Endothelial cell of umbilical vein (primary cell): ENCODE measurements at regions not wholly inside any gene's neighbourhood (a gene's known extent, or its start where the extent isn't known, plus 50 kb on each side); places are given as distances from the start of the nearest gene placed in this dataset.

Experiments used
- CTCF ChIP-seq, 2 donors: IDR thresholded peaks; 1 replicate in 1 of 2; 2 replicates in 1 of 2; pipeline ENCODE4 v1.5.1; 2011; ENCODE audit warnings: low read length in 2 of 2, mild to moderate bottlenecking in 2 of 2, moderate library complexity in 2 of 2, control low read depth in 1 of 2, inconsistent platforms in 1 of 2, low read depth in 1 of 2; ENCODE audit not compliant: insufficient read depth in 1 of 2; ENCODE audit errors: extremely low read depth in 1 of 2
- EZH2 ChIP-seq: IDR thresholded peaks from 2 replicates; pipeline ENCODE4 v1.6.1; 2012; ENCODE audit warnings: borderline replicate concordance, low read depth, mild to moderate bottlenecking, moderate library complexity, low read length, inconsistent platforms; ENCODE audit not compliant: severe bottlenecking
- FOS ChIP-seq: IDR thresholded peaks from 2 replicates; pipeline ENCODE4 v1.6.1; 2011; ENCODE audit warnings: mild to moderate bottlenecking, low read length, moderate library complexity, borderline replicate concordance; ENCODE audit not compliant: insufficient read depth
- JUN ChIP-seq: IDR thresholded peaks from 2 replicates; pipeline ENCODE4 v1.6.1; 2011; ENCODE audit warnings: borderline replicate concordance, low read depth; ENCODE audit not compliant: insufficient read length, insufficient read depth
- MAX ChIP-seq: IDR thresholded peaks from 2 replicates; pipeline ENCODE4 v1.6.1; 2011; ENCODE audit not compliant: insufficient read depth, insufficient read length
- MYC ChIP-seq: IDR thresholded peaks from one replicate; pipeline ENCODE4 v1.6.1; 2011; ENCODE audit warnings: mild to moderate bottlenecking, low read depth, low read length
- POLR2A ChIP-seq: IDR thresholded peaks from 2 replicates; pipeline ENCODE4 v1.6.1; 2012; ENCODE audit warnings: low read depth, mild to moderate bottlenecking, control low read depth, low read length
- POLR2AphosphoS5 ChIP-seq: IDR thresholded peaks from 2 replicates; pipeline ENCODE4 v1.6.1; 2012; ENCODE audit warnings: low read depth, mild to moderate bottlenecking, control low read depth, low read length, moderate library complexity; ENCODE audit not compliant: insufficient read depth

- TF ChIP-seq CTCF (IDR thresholded peaks at IDR 0.05; ENCODE audit: extremely low read depth in 1 of 2, insufficient read depth in 1 of 2, low read depth in 1 of 2, low read length in 2 of 2) (no peak), POLR2AphosphoS5 (no peak), POLR2A (no peak), JUN (no peak), FOS (no peak), MAX (no peak), EZH2 (no peak), MYC (no peak)
These were observed 364.3 kb upstream of the CT83 start for GRCh38 chrX:116827063-116827462.
